ENCODE measurements at regions not wholly inside any gene's neighbourhood (a gene's known extent, or its start where the extent isn't known, plus 50 kb on each side); places are given as distances from the start of the nearest gene placed in this dataset.

GRCh38 chr12:107487011-107487680, 198.5 kb upstream of the PWP1 start:
- H3K14ac ChIP-seq (ENCODE audit: insufficient read depth, low read length): no peak overlapping the region
- no peak for DNase-seq
- no peak overlapping the region for H2AK5ac ChIP-seq (ENCODE audit: insufficient read length, low read length)
- TF ChIP-seq, protein P1, sequence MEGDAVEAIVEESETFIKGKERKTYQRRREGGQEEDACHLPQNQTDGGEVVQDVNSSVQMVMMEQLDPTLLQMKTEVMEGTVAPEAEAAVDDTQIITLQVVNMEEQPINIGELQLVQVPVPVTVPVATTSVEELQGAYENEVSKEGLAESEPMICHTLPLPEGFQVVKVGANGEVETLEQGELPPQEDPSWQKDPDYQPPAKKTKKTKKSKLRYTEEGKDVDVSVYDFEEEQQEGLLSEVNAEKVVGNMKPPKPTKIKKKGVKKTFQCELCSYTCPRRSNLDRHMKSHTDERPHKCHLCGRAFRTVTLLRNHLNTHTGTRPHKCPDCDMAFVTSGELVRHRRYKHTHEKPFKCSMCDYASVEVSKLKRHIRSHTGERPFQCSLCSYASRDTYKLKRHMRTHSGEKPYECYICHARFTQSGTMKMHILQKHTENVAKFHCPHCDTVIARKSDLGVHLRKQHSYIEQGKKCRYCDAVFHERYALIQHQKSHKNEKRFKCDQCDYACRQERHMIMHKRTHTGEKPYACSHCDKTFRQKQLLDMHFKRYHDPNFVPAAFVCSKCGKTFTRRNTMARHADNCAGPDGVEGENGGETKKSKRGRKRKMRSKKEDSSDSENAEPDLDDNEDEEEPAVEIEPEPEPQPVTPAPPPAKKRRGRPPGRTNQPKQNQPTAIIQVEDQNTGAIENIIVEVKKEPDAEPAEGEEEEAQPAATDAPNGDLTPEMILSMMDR (conservative IDR thresholded peaks at IDR 0.05): no peak
- Mint-ChIP-seq H3K27me3 (ENCODE audit: low read depth) (peaks cover 28% of the 10 kb centered on the region), H3K9me3 (peaks cover 0 to 2% of the 10 kb centered on the region in 2 experiments; a peak in 1 of 5 replicates), H3K4me1 (0 out of 4 replicates have a peak, but pooled peaks cover 0 to 5% of the 10 kb centered on the region in 2 experiments), H3K4me3 (no peak overlapping the region), H3K36me3 (ENCODE audit: insufficient read depth in 1 of 3, low read depth in 3 of 3) (no peaks in the 10 kb centered on the region), H3K27ac (no peak overlapping the region)
- no peaks in the 10 kb centered on the region for H3K79me2 ChIP-seq (ENCODE audit: insufficient read depth, low read length)
- no peaks in the 10 kb centered on the region for H3K9me3 ChIP-seq (ENCODE audit: control insufficient read depth, low read depth, low read length)
- no peaks in the 10 kb centered on the region for H4K20me1 ChIP-seq (ENCODE audit: control insufficient read depth, insufficient read depth, insufficient read length)
- no peak overlapping the region for H3K23ac ChIP-seq (ENCODE audit: insufficient read length, low read depth, low read length)
- no peak overlapping the region for H3K27ac ChIP-seq (ENCODE audit: insufficient read length, low read depth, low read length)
- no peaks in the 10 kb centered on the region for H3K79me1 ChIP-seq (ENCODE audit: insufficient read depth, low read depth, low read length, poor library complexity, severe bottlenecking)
- H3K18ac ChIP-seq (ENCODE audit: insufficient read length, low read depth, low read length): no peak overlapping the region
- H4K91ac ChIP-seq (ENCODE audit: insufficient read length, low read depth, low read length): no peak overlapping the region
- no peak overlapping the region for H3T11ph ChIP-seq (ENCODE audit: low read length)
- H3K56ac ChIP-seq (ENCODE audit: insufficient read length, low read depth, low read length): no peak overlapping the region
- H3K4ac ChIP-seq (ENCODE audit: low read depth, low read length): no peak overlapping the region
- H4K8ac ChIP-seq (replicated peaks; ENCODE audit: insufficient read length, low read depth, low read length): no peak overlapping the region
- no peak overlapping the region for H2BK5ac ChIP-seq (ENCODE audit: insufficient read length, low read length)
- H2AFZ ChIP-seq (ENCODE audit: low read length): no peak overlapping the region
- no peaks in the 10 kb centered on the region for H3K4me1 ChIP-seq (ENCODE audit: insufficient read depth, low read length)
- no CpG with 5 or more reads among the region's 2 CpGs for WGBS (ENCODE audit: extremely low coverage, insufficient read length, low lambda C conversion rate)
- H3K27me3 ChIP-seq (ENCODE audit: insufficient read depth, low read length): no peaks in the 10 kb centered on the region
- H3K4me2 ChIP-seq (ENCODE audit: insufficient read depth, insufficient read length, low read length): no peak overlapping the region
- H3K23me2 ChIP-seq (ENCODE audit: insufficient read length, low read depth, low read length, poor library complexity, severe bottlenecking): no peaks in the 10 kb centered on the region
- no peak overlapping the region for H2BK120ac ChIP-seq (ENCODE audit: low read depth, low read length, poor library complexity, severe bottlenecking)
- H2BK20ac ChIP-seq (ENCODE audit: low read depth, low read length, poor library complexity, severe bottlenecking): no peak overlapping the region
- no peak overlapping the region for H2BK15ac ChIP-seq (ENCODE audit: low read depth, low read length)
- H4K5ac ChIP-seq (ENCODE audit: insufficient read length, low read depth, low read length): no peak overlapping the region
- no peak overlapping the region for H2BK12ac ChIP-seq (ENCODE audit: insufficient read length, low read depth, low read length)
- no peak overlapping the region for H3K9ac ChIP-seq (ENCODE audit: extremely low read depth, insufficient read length, low read length)

Data from H9 (cell line).